Osteoblast (primary cell): ENCODE measurements at regions not wholly inside any gene's neighbourhood (a gene's known extent, or its start where the extent isn't known, plus 50 kb on each side); places are given as distances from the start of the nearest gene placed in this dataset.

Experiments used
- DNase-seq: peaks from one replicate; pipeline ENCODE4 v3.0.0; 2011; ENCODE audit warnings: low spot score, mixed read lengths; ENCODE audit not compliant: insufficient read length; ENCODE audit errors: missing footprints
- H2AFZ ChIP-seq: 2 replicates; pipeline ENCODE4 v1.6.0; 2011; ENCODE audit warnings: mild to moderate bottlenecking, low read length
- H3K27ac ChIP-seq: 2 replicates; pipeline ENCODE4 v1.5.1; 2011; ENCODE audit warnings: mild to moderate bottlenecking, low read depth, low read length, moderate library complexity
- H3K27me3 ChIP-seq: 2 replicates; pipeline ENCODE4 v1.6.0; 2012; ENCODE audit warnings: mild to moderate bottlenecking, control low read depth, inconsistent platforms, low read length, moderate library complexity; ENCODE audit not compliant: insufficient read depth
- H3K36me3 ChIP-seq: 2 replicates; pipeline ENCODE4 v1.5.1; 2011; ENCODE audit warnings: mild to moderate bottlenecking, low read length, control low read depth, moderate library complexity; ENCODE audit not compliant: insufficient read depth
- H3K4me1 ChIP-seq: 2 replicates; pipeline ENCODE4 v1.5.1; 2011; ENCODE audit warnings: mild to moderate bottlenecking, low read length, control low read depth, moderate library complexity; ENCODE audit not compliant: insufficient read depth
- H3K4me2 ChIP-seq: 2 replicates; pipeline ENCODE4 v1.6.0; 2011; ENCODE audit warnings: mild to moderate bottlenecking, low read length; ENCODE audit not compliant: insufficient read depth
- H3K4me3 ChIP-seq: fragments of 200-600 bp; sonication (generic); 3 replicates; pipeline ENCODE4 v1.5.1; 2012; ENCODE audit warnings: mild to moderate bottlenecking, low read length, inconsistent platforms; ENCODE audit not compliant: insufficient read depth
- H3K79me2 ChIP-seq: 2 replicates; pipeline ENCODE4 v1.6.0; 2012; ENCODE audit warnings: mild to moderate bottlenecking, low read length, control low read depth, inconsistent platforms; ENCODE audit not compliant: insufficient read depth
- H3K9me3 ChIP-seq: 2 replicates; pipeline ENCODE4 v1.5.1; 2011; ENCODE audit warnings: low read depth, low read length, control low read depth
- H4K20me1 ChIP-seq: 2 replicates; pipeline ENCODE4 v1.6.0; 2012; ENCODE audit warnings: mild to moderate bottlenecking, low read length, control low read depth; ENCODE audit not compliant: insufficient read depth
- CTCF ChIP-seq: IDR thresholded peaks from 2 replicates; pipeline ENCODE4 v1.5.1; 2011; ENCODE audit warnings: mild to moderate bottlenecking, low read depth, low read length, moderate library complexity; ENCODE audit errors: extremely low read depth

GRCh38 chr10:109173121-109173520 lies 750.2 kb downstream of the XPNPEP1 start:
- DNase-seq: no peak
- no peaks in the 10 kb centered on the region for H4K20me1 ChIP-seq
- TF ChIP-seq CTCF: no peak
- no peaks in the 10 kb centered on the region for H3K27me3 ChIP-seq
- H2AFZ ChIP-seq: no peak overlapping the region
- H3K79me2 ChIP-seq: no peaks in the 10 kb centered on the region
- no peaks in the 10 kb centered on the region for H3K9me3 ChIP-seq
- no peak overlapping the region for H3K4me3 ChIP-seq
- no peaks in the 10 kb centered on the region for H3K4me1 ChIP-seq
- H3K4me2 ChIP-seq: no peak overlapping the region
- no peaks in the 10 kb centered on the region for H3K36me3 ChIP-seq
- H3K27ac ChIP-seq: no peak overlapping the region

- Histone ChIP-seq H2AFZ (no peak overlapping the region), H4K20me1 (no peaks in the 10 kb centered on the region), H3K27ac (no peak overlapping the region), H3K4me1 (no peaks in the 10 kb centered on the region), H3K9me3 (peaks cover 3% of the 10 kb centered on the region), H3K4me3 (no peak overlapping the region), H3K36me3 (no peaks in the 10 kb centered on the region), H3K4me2 (no peak overlapping the region), H3K27me3 (no peaks in the 10 kb centered on the region), H3K79me2 (no peaks in the 10 kb centered on the region)
- no peak for TF ChIP-seq CTCF
- no peak for DNase-seq
Observed at GRCh38 chr10:109166935-109167334, 756.4 kb downstream of the XPNPEP1 start.

GRCh38 chr10:109159351-109159750 lies 764.0 kb downstream of the XPNPEP1 start:
- H3K4me2 ChIP-seq: no peak overlapping the region
- TF ChIP-seq CTCF: no peak
- no peak overlapping the region for H2AFZ ChIP-seq
- H3K27ac ChIP-seq: no peak overlapping the region
- no peaks in the 10 kb centered on the region for H3K79me2 ChIP-seq
- no peaks in the 10 kb centered on the region for H3K4me1 ChIP-seq
- no peaks in the 10 kb centered on the region for H4K20me1 ChIP-seq
- no peak overlapping the region for H3K4me3 ChIP-seq
- peaks cover 3% of the 10 kb centered on the region for H3K9me3 ChIP-seq
- H3K36me3 ChIP-seq: no peaks in the 10 kb centered on the region
- DNase-seq: no peak
- H3K27me3 ChIP-seq: no peaks in the 10 kb centered on the region

GRCh38 chr10:109156396-109156795 lies 766.9 kb downstream of the XPNPEP1 start:
- DNase-seq: no peak
- no peak overlapping the region for H3K27ac ChIP-seq
- H3K4me1 ChIP-seq: no peaks in the 10 kb centered on the region
- H3K4me2 ChIP-seq: no peak overlapping the region
- H3K79me2 ChIP-seq: no peaks in the 10 kb centered on the region
- H3K27me3 ChIP-seq: no peaks in the 10 kb centered on the region
- TF ChIP-seq CTCF: no peak
- H4K20me1 ChIP-seq: no peaks in the 10 kb centered on the region
- no peaks in the 10 kb centered on the region for H3K36me3 ChIP-seq
- no peak overlapping the region for H3K4me3 ChIP-seq
- H2AFZ ChIP-seq: no peak overlapping the region
- peaks cover 1% of the 10 kb centered on the region for H3K9me3 ChIP-seq
